Subcutaneous abdominal adipose tissue (tissue), 5 donors: ENCODE measurements at regions not wholly inside any gene's neighbourhood (a gene's known extent, or its start where the extent isn't known, plus 50 kb on each side); places are given as distances from the start of the nearest gene placed in this dataset.

Source experiments
- H3K27ac ChIP-seq: one replicate; pipeline ENCODE4 v1.7.0; 2013; ENCODE audit warnings: low read depth, mild to moderate bottlenecking, inconsistent platforms, low read length, moderate library complexity
- H3K27me3 ChIP-seq, 5 donors: one replicate each; pipeline ENCODE4 v1.7.0; 2013; ENCODE audit warnings: low read length in 5 of 5, inconsistent platforms in 1 of 5; ENCODE audit not compliant: control insufficient read depth in 5 of 5, insufficient read depth in 4 of 5
- H3K36me3 ChIP-seq, 5 donors: one replicate each; pipeline ENCODE4 v1.7.0; 2013; ENCODE audit warnings: low read length in 5 of 5; ENCODE audit not compliant: control insufficient read depth in 5 of 5, insufficient read depth in 5 of 5
- H3K4me1 ChIP-seq, 5 donors: one replicate each; pipeline ENCODE4 v1.7.0; 2013; ENCODE audit warnings: low read length in 5 of 5, mild to moderate bottlenecking in 3 of 5, moderate library complexity in 1 of 5; ENCODE audit not compliant: control insufficient read depth in 5 of 5, insufficient read depth in 5 of 5
- H3K4me3 ChIP-seq, 5 donors: one replicate each; pipeline ENCODE4 v1.7.0; 2013; ENCODE audit warnings: low read length in 5 of 5, low read depth in 1 of 5
- H3K9ac ChIP-seq, 5 donors: one replicate each; pipeline ENCODE4 v1.7.0; 2013; ENCODE audit warnings: low read length in 5 of 5, mild to moderate bottlenecking in 4 of 5, moderate library complexity in 3 of 5
- H3K9me3 ChIP-seq, 5 donors: one replicate each; pipeline ENCODE4 v1.7.0; 2013; ENCODE audit warnings: low read length in 5 of 5; ENCODE audit not compliant: control insufficient read depth in 5 of 5
- donor health status: healthy.
- donor health status: healthy.
- donor health status: healthy.
- donor health status: healthy.
- donor health status: healthy.

DNA sequence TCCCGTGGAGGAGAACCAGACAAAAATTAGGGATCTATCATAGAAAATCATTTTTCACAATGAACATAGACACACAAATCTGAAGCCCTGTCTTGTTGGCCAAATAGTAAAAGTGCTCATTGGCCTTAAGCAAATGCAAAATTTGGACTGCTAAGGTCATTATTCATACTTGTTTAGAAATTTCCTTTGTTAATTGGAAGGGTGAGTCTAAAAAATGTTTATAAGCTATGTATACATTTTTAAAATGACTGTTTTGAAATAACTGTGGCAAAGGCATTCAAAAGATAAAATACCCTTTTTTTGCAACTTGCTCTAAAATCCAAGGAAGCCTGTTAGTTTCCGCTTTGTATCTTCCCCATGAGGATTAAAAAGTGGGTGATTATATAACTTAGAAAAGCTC is 195.0 kb downstream of the ZNF330 start:
- no peak overlapping the region for H3K27ac ChIP-seq
- peaks cover 0 to 7% (median 0%) of the 10 kb centered on the region in 5 donors for H3K4me1 ChIP-seq
- H3K27me3 ChIP-seq = no peaks in the 10 kb centered on the region
- no peak overlapping the region for H3K4me3 ChIP-seq
- H3K9me3 ChIP-seq = peaks cover 0 to 2% (median 0%) of the 10 kb centered on the region in 5 donors
- no peak overlapping the region for H3K9ac ChIP-seq
- no peaks in the 10 kb centered on the region for H3K36me3 ChIP-seq

DNA sequence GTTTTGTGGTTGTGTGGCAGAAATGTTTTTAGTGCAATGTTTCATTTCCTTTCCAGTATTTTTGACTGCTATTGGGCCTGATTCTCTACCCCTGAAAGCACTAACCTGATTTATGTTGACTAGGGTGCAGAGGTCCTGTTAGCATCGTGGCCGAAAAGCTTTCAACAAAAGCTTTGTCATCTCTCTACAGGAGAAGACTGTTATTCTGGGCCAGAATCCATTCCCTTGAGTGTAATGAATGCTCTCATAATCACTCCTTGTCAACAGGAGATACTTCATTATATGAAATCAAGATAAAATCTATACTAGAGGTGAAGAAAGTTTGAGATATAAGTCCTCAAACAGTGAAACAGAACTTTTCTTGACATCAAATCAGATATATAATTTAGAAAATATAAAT is 195.5 kb downstream of the ZNF330 start:
- peaks cover 0 to 2% (median 0%) of the 10 kb centered on the region in 5 donors for H3K9me3 ChIP-seq
- no peak overlapping the region for H3K9ac ChIP-seq
- H3K27me3 ChIP-seq = no peaks in the 10 kb centered on the region
- no peak overlapping the region for H3K27ac ChIP-seq
- no peak overlapping the region for H3K4me3 ChIP-seq
- H3K4me1 ChIP-seq = peaks cover 0 to 7% (median 0%) of the 10 kb centered on the region in 5 donors
- H3K36me3 ChIP-seq = no peaks in the 10 kb centered on the region

DNA sequence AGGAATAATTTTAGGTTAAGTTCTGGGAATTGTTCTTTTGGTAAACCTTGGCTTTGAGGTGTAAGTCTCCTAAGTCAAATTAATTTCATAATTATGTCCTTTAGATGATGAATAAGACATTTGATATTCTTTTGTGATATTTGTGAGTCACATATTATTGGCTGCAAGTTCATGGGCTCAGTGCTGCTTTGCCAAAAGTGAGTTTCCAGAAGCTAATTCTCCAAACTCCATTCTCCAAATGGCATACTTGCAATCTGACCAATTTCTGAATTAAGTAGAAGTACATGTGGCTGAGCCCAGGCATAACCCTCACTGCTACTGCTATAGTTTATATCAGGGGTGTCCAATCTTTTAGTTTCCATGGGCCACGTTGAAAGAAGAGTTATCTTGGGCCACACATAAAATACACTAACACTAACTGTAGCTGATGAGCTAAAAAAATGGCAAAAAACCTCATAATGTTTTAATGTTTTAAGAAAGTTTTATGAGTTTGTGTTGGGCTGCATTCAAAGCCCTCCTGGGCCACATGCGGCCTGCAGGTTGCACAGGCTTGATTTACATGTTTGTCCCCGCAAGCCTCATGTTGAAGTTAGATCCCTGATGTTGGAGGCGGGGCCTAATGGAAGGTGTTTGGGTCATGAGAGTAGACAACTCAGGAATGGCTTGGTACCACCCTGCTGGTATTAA is 196.1 kb downstream of the ZNF330 start:
- Histone ChIP-seq H3K9me3 (peaks cover 0 to 2% (median 0%) of the 10 kb centered on the region in 5 donors), H3K27ac (no peak overlapping the region), H3K4me1 (peaks cover 0 to 7% (median 0%) of the 10 kb centered on the region in 5 donors), H3K4me3 (no peak overlapping the region), H3K36me3 (no peaks in the 10 kb centered on the region), H3K27me3 (no peaks in the 10 kb centered on the region), H3K9ac (no peak overlapping the region)

DNA sequence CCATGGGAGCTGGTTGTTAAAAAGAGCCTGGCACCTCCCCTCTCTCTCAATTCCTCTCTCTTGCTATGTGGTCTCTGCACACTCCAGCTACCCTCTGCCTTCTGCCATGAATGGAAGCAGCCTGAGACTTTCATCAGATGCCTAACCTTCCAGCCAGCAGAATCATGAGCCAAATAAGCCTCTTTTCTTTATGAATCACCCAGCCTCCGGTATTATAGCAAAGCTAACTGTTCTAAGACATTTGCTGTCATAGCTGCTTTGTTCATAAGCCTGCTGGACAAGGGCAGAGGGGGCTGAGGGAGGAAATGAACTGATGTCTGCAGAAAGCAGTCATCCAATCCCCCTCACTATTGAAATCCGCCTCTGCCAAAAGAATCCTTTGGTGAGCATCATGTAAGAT is 196.7 kb downstream of the ZNF330 start:
- Histone ChIP-seq H3K36me3 (no peaks in the 10 kb centered on the region), H3K27ac (no peak overlapping the region), H3K9me3 (peaks cover 0 to 2% (median under 1%) of the 10 kb centered on the region in 5 donors), H3K4me3 (no peak overlapping the region), H3K27me3 (no peaks in the 10 kb centered on the region), H3K9ac (no peak overlapping the region), H3K4me1 (peaks cover 0 to 7% (median 0%) of the 10 kb centered on the region in 5 donors)

DNA sequence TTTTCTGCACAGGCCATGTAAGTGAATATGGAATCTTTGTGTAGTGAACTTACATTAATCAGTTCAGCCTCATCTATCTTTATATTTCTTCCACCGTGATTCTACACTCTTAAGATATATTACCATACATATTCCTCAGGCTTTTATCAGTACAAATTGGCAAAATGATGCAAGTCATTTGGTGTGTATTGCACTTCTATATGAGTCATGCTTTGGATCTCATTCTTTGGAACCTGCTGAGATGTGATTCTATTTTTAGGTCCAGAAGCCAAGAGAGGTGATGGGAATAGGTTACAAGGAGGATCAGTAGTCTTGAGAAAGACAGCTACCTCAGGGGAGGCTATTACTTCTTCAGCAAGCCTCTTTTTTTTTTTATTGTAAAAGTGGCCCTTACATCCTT is 204.4 kb downstream of the ZNF330 start:
- Histone ChIP-seq H3K9me3 (peaks cover 0 to 6% (median 3%) of the 10 kb centered on the region in 5 donors), H3K4me1 (no peaks in the 10 kb centered on the region), H3K27ac (no peak overlapping the region), H3K9ac (no peak overlapping the region), H3K27me3 (no peaks in the 10 kb centered on the region), H3K4me3 (no peak overlapping the region), H3K36me3 (no peaks in the 10 kb centered on the region)

DNA sequence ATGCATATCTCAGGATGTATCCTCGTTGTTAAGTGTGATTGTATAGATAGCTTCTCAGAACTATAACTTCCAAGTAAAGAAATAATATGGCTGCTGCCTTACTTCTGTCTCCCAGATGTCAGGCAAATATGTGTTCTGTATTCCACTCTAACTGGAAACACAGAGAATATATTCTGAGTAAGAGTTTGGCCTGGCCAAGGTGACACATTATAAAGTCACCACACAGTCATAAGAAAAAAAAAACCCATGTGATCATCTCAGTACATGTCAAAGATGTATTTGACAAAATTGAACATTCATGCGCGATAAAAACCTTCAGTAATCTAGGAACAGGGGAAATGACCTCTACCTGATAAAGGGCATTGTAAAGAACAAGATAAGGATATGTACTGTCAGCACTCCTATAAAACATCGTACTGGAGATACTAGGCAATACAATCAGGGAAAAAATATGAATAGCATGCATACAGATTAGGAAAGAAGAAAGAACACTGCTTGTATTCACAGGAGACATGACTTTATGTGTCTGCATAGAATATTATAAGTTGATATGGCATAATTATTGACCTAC is 207.1 kb downstream of the ZNF330 start:
- H3K9me3 ChIP-seq = peaks cover 0 to 1% (median under 1%) of the 10 kb centered on the region in 5 donors
- no peaks in the 10 kb centered on the region for H3K4me1 ChIP-seq
- H3K36me3 ChIP-seq = no peaks in the 10 kb centered on the region
- no peak overlapping the region for H3K4me3 ChIP-seq
- H3K9ac ChIP-seq = no peak overlapping the region
- H3K27ac ChIP-seq = no peak overlapping the region
- H3K27me3 ChIP-seq = no peaks in the 10 kb centered on the region

DNA sequence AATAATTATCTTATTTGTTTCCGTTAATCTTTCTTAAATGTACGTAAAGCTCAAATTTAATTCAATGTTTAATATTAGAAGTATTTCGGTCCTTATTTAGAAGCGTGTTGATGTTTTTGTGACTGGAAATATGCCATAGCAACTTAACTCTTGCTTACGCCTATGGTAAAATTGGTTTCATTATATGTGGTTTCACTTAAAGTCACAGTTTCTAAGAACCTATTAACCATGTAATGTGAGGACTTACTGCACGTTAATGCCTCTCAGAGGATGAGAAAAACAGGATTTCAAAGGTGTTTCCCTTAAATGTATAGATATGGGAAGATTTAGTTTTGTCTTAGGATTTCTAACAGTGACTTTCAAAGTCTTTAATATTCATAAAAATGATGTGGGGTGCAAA is 206.4 kb upstream of the IL15 start:
- Histone ChIP-seq H3K27ac (no peak overlapping the region), H3K4me3 (no peak overlapping the region), H3K4me1 (no peaks in the 10 kb centered on the region), H3K27me3 (no peaks in the 10 kb centered on the region), H3K36me3 (no peaks in the 10 kb centered on the region), H3K9me3 (no peaks in the 10 kb centered on the region), H3K9ac (no peak overlapping the region)

GRCh38 chr4:141430686-141431085 is 205.7 kb upstream of the IL15 start:
- H3K36me3 ChIP-seq = no peaks in the 10 kb centered on the region
- peaks cover 0 to 3% (median 0%) of the 10 kb centered on the region in 5 donors for H3K4me1 ChIP-seq
- H3K9ac ChIP-seq = no peak overlapping the region
- H3K27ac ChIP-seq = no peak overlapping the region
- H3K27me3 ChIP-seq = no peaks in the 10 kb centered on the region
- H3K9me3 ChIP-seq = no peaks in the 10 kb centered on the region
- no peak overlapping the region for H3K4me3 ChIP-seq

GRCh38 chr4:141432000-141432712 is 204.2 kb upstream of the IL15 start:
- H3K36me3 ChIP-seq = no peaks in the 10 kb centered on the region
- no peak overlapping the region for H3K27ac ChIP-seq
- no peaks in the 10 kb centered on the region for H3K9me3 ChIP-seq
- no peak overlapping the region for H3K9ac ChIP-seq
- peaks cover 0 to 4% (median 0%) of the 10 kb centered on the region in 5 donors for H3K4me1 ChIP-seq
- H3K27me3 ChIP-seq = no peaks in the 10 kb centered on the region
- H3K4me3 ChIP-seq = no peak overlapping the region
